Neural cell (in vitro differentiated cells): ENCODE measurements at regions not wholly inside any gene's neighbourhood (a gene's known extent, or its start where the extent isn't known, plus 50 kb on each side); places are given as distances from the start of the nearest gene placed in this dataset.

ENCODE experiments used
- H2AFZ ChIP-seq: fragments of 200-600, 300-800 bp; sonication (generic), shearing (Covaris generic); 2 replicates; pipeline ENCODE4 v1.6.0; 2014; ENCODE audit warnings: low read depth, mild to moderate bottlenecking, antibody characterized with exemption, low read length, moderate library complexity
- H3F3A ChIP-seq: fragments of 200-600 bp; shearing (Covaris generic); 2 replicates; pipeline ENCODE4 v1.6.1; 2016; ENCODE audit warnings: mild to moderate bottlenecking, moderate library complexity, mixed read lengths, antibody characterized with exemption, low read length; ENCODE audit not compliant: insufficient read depth, poor library complexity, severe bottlenecking
- H3K27ac ChIP-seq: fragments of 200-600, 300-800 bp; sonication (generic), shearing (Covaris generic); 2 replicates; pipeline ENCODE4 v1.5.1; 2014; ENCODE audit warnings: mild to moderate bottlenecking, low read length, moderate library complexity
- H3K27me3 ChIP-seq: fragments of 300-800, 200-600 bp; sonication (generic), shearing (Covaris generic); 2 replicates; pipeline ENCODE4 v1.6.0; 2014; ENCODE audit warnings: mild to moderate bottlenecking, low read depth, low read length, moderate library complexity; ENCODE audit not compliant: insufficient read depth
- H3K36me3 ChIP-seq: fragments of 300-800, 200-600 bp; sonication (generic), shearing (Covaris generic); 2 replicates; pipeline ENCODE4 v1.5.1; 2014; ENCODE audit warnings: mild to moderate bottlenecking, antibody characterized with exemption, low read length, moderate library complexity; ENCODE audit not compliant: insufficient read depth
- H3K4me2 ChIP-seq: fragments of 300-800, 200-600 bp; sonication (generic), shearing (Covaris generic); 2 replicates; pipeline ENCODE4 v1.6.0; 2014; ENCODE audit warnings: mild to moderate bottlenecking, low read length
- H3K4me3 ChIP-seq: fragments of 300-800, 200-600 bp; sonication (generic), shearing (Covaris generic); 2 replicates; pipeline ENCODE4 v1.5.1; 2014; ENCODE audit warnings: mild to moderate bottlenecking, low read length, moderate library complexity
- H3K79me2 ChIP-seq: fragments of 200-600 bp; shearing (Covaris generic); replicated peaks from 2 replicates; pipeline ENCODE4 v1.6.0; 2014; ENCODE audit warnings: mild to moderate bottlenecking, low read length, moderate library complexity; ENCODE audit not compliant: insufficient read depth
- H3K9ac ChIP-seq: fragments of 300-800, 200-600 bp; sonication (generic), shearing (Covaris generic); 2 replicates; pipeline ENCODE4 v1.6.1; 2016; ENCODE audit warnings: mild to moderate bottlenecking, low read length, mixed read lengths
- H3K9me2 ChIP-seq: fragments of 200-600 bp; shearing (Covaris generic); 2 replicates; pipeline ENCODE4 v1.6.1; 2016; ENCODE audit warnings: mild to moderate bottlenecking, low read length, mixed read lengths; ENCODE audit not compliant: insufficient read depth
- H3K9me3 ChIP-seq: fragments of 200-600, 300-800 bp; sonication (generic), shearing (Covaris generic); 2 replicates; pipeline ENCODE4 v1.6.1; 2016; ENCODE audit warnings: mild to moderate bottlenecking, mixed run types, low read length, moderate library complexity, mixed read lengths
- H4K20me1 ChIP-seq: fragments of 200-600 bp; shearing (Covaris generic); 2 replicates; pipeline ENCODE4 v1.6.1; 2016; ENCODE audit warnings: mild to moderate bottlenecking, mixed run types; ENCODE audit not compliant: insufficient read depth
- CTCF ChIP-seq: fragments of 450-650 bp; IDR thresholded peaks from 2 replicates; pipeline ENCODE4 v1.5.1; 2014; ENCODE audit warnings: antibody characterized with exemption, mild to moderate bottlenecking, moderate library complexity; ENCODE audit not compliant: poor library complexity, severe bottlenecking
- EP300 ChIP-seq: fragments of 450-650 bp; conservative IDR thresholded peaks from 2 replicates; pipeline ENCODE4 v1.6.1; 2014; ENCODE audit warnings: antibody characterized with exemption, mild to moderate bottlenecking, moderate library complexity; ENCODE audit not compliant: poor library complexity, severe bottlenecking
- EZH2 ChIP-seq: fragments of 200-600, 300-800 bp; shearing (Covaris generic), sonication (generic); IDR thresholded peaks from 2 replicates; pipeline ENCODE4 v1.6.1; 2014; ENCODE audit warnings: antibody characterized with exemption, low read length, borderline replicate concordance, mild to moderate bottlenecking; ENCODE audit not compliant: insufficient read depth, poor library complexity, severe bottlenecking
- MXI1 ChIP-seq: fragments of 450-650 bp; conservative IDR thresholded peaks from 2 replicates; pipeline ENCODE4 v1.6.1; 2014; ENCODE audit warnings: antibody characterized with exemption, mild to moderate bottlenecking; ENCODE audit not compliant: poor library complexity, severe bottlenecking
- POLR2AphosphoS5 ChIP-seq: IDR thresholded peaks from 2 replicates; pipeline ENCODE4 v1.6.1; 2012
- RAD21 ChIP-seq: fragments of 450-650 bp; conservative IDR thresholded peaks from 2 replicates; pipeline ENCODE4 v1.6.1; 2014; ENCODE audit warnings: antibody characterized with exemption, mild to moderate bottlenecking, moderate library complexity
- REST ChIP-seq: IDR thresholded peaks from 2 replicates; pipeline ENCODE4 v1.6.1; 2012; ENCODE audit warnings: borderline replicate concordance
- SMC3 ChIP-seq: fragments of 450-650 bp; conservative IDR thresholded peaks from 2 replicates; pipeline ENCODE4 v1.6.1; 2014; ENCODE audit warnings: antibody characterized with exemption, mild to moderate bottlenecking, moderate library complexity; ENCODE audit not compliant: poor library complexity
- TAF1 ChIP-seq: IDR thresholded peaks from 2 replicates; pipeline ENCODE4 v1.6.1; 2012; ENCODE audit warnings: low read depth

- H3K9ac ChIP-seq: no peak overlapping the region
- H3F3A ChIP-seq: no peaks in the 10 kb centered on the region
- no peaks in the 10 kb centered on the region for H4K20me1 ChIP-seq
- no peak overlapping the region for H3K4me3 ChIP-seq
- TF ChIP-seq RAD21: no peak
- no peak for TF ChIP-seq EP300
- no peak for TF ChIP-seq REST
- no peak for TF ChIP-seq EZH2
- TF ChIP-seq CTCF: no peak
- TF ChIP-seq SMC3: no peak
- TF ChIP-seq POLR2AphosphoS5: no peak
- no peak for TF ChIP-seq MXI1
- no peak for TF ChIP-seq TAF1
- H3K27ac ChIP-seq: no peak overlapping the region
- H2AFZ ChIP-seq: no peak overlapping the region
- H3K79me2 ChIP-seq: no peaks in the 10 kb centered on the region
- H3K4me2 ChIP-seq: no peak overlapping the region
- H3K9me3 ChIP-seq: no peaks in the 10 kb centered on the region
- H3K9me2 ChIP-seq: no peaks in the 10 kb centered on the region
- no peaks in the 10 kb centered on the region for H3K36me3 ChIP-seq
- no peaks in the 10 kb centered on the region for H3K27me3 ChIP-seq
Observed at GRCh38 chr20:57946559-57947315, 236.9 kb upstream of the PMEPA1 start.

DNA sequence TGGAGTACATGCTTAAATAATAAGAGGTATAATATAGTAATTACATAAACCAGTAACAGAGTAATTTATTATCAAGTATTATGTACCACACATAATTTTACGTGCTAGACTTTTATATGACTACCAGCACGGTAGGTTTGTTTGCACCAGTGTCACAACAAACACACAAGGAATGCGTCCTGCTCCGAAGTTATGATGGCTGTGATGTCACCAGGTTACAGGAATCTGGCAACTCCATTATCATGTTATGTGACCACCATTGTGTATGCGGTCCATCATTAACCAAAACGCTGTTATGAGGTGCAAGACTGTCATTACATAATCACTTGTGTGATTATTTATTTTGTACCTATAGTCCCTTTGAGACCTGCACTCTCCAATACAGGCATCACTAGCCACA is 235.2 kb upstream of the PMEPA1 start:
- H3K9me2 ChIP-seq: no peaks in the 10 kb centered on the region
- no peak for TF ChIP-seq SMC3
- no peak for TF ChIP-seq POLR2AphosphoS5
- TF ChIP-seq REST: no peak
- TF ChIP-seq CTCF: no peak
- TF ChIP-seq TAF1: no peak
- no peak for TF ChIP-seq EP300
- no peak for TF ChIP-seq EZH2
- no peak for TF ChIP-seq RAD21
- no peak for TF ChIP-seq MXI1

More for the DNA sequence above, 235.2 kb upstream of the PMEPA1 start:
- H3F3A ChIP-seq: no peaks in the 10 kb centered on the region
- H3K27me3 ChIP-seq: no peaks in the 10 kb centered on the region
- no peak overlapping the region for H3K9ac ChIP-seq
- no peaks in the 10 kb centered on the region for H3K79me2 ChIP-seq
- H3K36me3 ChIP-seq: no peaks in the 10 kb centered on the region
- H3K27ac ChIP-seq: no peak overlapping the region
- H3K9me3 ChIP-seq: no peaks in the 10 kb centered on the region
- no peak overlapping the region for H3K4me3 ChIP-seq
- no peak overlapping the region for H2AFZ ChIP-seq
- H3K4me2 ChIP-seq: no peak overlapping the region
- H4K20me1 ChIP-seq: no peaks in the 10 kb centered on the region
